Stimulated activated CD8-positive, alpha-beta memory T cell treated with anti-CD3 and anti-CD28 coated beads, Interleukin-12 subunit alpha, Interleukin-12 subunit beta, amount 100 ng/mL, for 24 hours (primary cell): ENCODE measurements at regions not wholly inside any gene's neighbourhood (a gene's known extent, or its start where the extent isn't known, plus 50 kb on each side); places are given as distances from the start of the nearest gene placed in this dataset.
"Not testable (repeated sequence)": the region's sequence is repeated elsewhere in the genome, so short reads cannot be mapped to it uniquely, and the experiment has no call there.

Experiments used
- DNase-seq: peaks from one replicate; pipeline ENCODE4 v3.0.0-alpha.2; 2020; ENCODE audit errors: extremely low read depth

DNA sequence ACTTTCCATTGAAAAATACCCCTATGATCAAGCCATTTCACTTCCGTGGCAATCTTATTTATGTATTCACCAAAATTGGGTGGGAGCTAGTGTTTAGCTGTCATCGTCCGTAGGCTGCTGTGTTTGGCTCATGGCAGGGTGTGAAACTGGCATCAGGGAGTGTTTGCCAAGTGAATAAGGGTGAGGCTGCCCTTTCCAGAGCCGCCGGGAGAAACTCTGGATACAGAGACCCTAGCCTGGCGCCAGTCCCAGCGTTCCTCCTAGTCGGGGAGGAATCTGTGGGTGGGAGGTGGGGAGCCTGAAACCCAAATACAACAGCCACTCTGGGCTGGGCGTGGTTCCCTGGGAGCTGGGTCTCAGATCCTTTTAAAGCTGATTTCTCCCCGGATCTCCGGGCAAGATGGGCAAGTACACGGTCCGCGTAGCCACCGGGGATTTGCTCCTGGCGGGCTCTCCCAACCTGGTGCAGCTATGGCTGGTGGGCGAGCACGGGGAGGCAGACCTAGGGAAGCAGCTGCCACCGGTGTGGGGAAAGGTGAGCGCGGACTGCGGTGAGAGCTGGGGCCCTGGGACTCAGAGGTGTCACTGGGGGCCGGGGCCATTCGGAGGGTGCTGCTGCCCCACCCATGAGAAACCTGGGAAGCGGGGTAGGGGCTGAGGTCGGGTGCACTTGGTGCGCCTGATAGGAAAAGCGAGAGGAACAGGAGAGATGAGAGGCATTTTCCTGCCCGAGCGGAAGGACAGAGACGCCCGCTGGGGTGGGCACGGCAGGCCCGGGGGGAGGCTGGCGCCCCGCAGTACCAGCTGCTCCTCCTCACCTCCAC lies 62.1 kb upstream of the TEKT1 start:
- DNase-seq: no peak

DNA sequence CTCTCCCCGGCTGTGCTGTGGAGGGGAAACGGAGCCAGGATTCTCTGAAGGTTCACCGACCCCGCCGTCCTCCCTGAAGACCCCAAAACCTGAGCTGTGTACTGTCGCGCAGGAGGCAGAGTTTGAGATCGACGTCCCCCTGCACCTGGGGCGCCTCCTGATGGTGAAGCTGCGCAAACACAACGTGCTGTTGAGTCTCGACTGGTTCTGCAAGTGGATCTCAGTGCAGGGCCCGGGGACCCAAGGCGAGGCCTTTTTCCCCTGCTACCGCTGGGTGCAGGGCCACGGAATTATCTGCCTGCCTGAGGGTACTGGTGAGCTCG lies 62.6 kb upstream of the TEKT1 start:
- no peak for DNase-seq

DNA sequence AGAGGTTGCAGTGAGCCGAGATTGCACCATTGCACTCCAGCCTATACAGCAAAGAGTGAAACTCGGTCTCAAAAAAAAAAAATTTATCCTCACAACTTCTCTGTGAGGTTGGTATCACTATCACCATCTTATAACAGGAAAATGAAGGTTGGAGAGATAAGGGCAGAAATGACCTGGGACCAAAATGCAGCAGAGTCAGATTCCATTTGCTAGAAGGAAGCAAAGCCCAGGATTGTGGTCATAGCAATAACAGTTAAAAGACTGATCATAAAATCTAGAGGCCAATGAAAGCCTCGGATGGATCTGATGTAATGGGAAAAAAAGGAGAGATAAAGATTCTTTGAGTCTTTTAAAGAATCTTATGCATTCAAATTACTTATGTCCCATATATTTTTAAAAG lies 69.6 kb upstream of the TEKT1 start:
- DNase-seq: no peak

DNA sequence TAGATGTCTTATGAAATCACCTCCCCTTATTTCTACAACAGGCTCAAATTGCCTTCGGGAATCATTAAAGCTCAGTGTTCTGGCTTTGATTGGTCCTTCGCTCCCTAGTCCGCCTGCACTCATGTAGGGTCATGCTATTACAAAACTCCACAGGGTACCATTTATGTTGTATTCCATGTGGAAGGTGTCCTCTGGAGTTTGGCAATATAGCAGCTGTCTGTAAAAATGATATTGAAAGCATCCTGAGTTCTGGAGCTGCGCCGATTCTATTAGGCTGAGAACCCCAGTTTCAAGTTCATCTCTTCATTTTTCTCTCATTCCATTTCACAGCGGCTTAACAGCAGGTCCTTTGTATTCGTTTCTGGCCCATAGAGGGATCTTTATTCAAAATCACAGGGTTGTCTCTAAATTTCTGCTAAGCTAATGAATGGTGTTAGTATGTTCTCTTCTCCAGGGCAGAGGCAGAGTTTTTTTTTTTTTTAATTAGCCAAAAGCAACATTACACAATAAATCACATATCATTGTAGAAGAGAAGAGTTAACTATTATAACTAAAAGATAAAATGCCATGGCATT lies 71.9 kb upstream of the TEKT1 start:
- no peak for DNase-seq

DNA sequence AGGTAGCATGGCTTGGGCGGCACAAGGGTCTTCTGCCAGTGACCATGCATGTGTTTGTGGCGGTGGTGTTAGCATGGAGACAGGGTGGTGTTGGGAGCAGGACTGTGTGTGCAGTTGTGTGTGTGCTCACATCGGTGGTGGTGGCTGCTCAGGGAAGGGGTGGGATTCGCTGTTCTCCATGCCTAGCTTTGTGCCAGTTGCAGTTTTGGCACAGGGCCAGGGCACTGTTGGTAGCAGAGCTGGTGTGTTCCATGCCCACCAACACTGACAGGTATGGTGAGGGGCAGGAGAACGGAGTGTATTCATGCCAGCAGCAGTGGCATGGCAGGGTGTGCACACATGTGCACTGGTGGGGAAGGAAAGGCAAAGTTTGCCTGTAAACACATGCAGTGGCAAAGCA lies 77.3 kb upstream of the TEKT1 start:
- DNase-seq: no peak

DNA sequence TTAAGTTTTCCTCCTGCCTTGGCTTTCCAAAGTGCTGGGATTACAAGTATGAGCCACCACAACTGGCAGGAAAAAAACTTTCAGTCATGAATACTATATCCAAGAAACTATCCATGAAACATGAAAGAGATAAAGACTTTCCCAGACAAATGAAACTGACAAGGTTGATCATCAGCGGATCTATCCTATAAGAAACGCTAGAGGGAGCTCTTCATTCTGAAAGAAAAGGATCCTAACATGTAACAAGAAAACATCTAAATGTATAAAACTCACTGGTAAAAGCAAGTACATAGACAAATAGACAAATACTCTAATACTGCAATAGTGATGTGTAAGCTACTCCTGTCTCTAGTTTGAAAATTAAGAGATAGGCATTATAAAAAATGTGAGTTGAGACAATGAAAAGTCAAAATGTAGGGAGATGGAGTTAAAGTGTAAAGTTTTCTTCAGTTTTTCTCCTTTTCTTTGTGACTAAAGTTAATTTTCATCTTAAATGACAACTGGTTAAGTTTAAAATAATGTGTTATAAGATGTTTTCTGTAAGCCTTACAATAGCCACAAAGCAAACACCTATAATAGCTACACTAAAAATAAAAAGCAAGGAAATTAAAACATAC lies 79.6 kb upstream of the TEKT1 start:
- no peak for DNase-seq

DNA sequence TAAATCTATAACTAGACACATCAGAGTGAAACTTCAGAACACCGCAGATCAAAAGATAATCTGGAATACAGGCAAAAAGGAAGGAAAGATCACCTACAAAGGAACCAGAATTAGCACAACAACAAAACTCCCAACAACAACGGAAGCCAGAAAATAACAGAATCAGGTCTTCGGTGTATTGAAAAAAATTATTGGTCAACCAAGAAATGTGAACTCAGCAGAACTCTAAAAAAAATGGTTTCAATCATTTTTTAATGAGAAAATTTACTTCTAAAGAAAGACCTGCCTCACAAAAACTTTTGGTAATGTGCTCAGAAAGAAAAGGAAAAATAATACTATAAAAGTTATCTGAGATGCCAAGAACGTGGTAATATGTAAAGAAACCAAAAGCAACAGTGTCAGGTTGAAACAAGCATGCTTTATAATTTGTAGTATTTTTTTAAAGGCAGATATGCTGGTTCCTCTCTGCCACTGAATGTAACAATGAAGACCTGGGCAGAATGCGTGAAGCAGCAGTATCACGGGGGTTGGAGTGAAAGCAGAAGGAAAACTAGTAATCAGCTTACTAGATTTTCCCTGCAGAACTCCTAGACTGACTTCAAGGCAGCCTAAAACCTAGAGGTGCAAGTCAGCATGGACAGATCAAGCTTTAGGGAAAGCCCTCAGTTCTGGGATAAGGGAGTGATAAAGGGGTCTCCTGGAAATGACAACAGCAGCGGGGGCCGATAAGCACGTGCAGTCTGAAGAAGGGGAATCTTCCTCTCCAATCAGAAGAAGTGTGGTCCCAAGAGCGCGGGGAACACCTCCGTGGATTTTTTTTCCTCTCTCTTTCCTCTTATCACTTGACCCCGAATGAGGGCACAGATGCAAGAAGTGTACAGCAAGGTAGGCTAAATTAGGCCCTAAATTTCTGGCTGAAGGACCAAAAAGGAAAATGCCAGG lies 80.9 kb upstream of the TEKT1 start:
- no peak for DNase-seq

DNA sequence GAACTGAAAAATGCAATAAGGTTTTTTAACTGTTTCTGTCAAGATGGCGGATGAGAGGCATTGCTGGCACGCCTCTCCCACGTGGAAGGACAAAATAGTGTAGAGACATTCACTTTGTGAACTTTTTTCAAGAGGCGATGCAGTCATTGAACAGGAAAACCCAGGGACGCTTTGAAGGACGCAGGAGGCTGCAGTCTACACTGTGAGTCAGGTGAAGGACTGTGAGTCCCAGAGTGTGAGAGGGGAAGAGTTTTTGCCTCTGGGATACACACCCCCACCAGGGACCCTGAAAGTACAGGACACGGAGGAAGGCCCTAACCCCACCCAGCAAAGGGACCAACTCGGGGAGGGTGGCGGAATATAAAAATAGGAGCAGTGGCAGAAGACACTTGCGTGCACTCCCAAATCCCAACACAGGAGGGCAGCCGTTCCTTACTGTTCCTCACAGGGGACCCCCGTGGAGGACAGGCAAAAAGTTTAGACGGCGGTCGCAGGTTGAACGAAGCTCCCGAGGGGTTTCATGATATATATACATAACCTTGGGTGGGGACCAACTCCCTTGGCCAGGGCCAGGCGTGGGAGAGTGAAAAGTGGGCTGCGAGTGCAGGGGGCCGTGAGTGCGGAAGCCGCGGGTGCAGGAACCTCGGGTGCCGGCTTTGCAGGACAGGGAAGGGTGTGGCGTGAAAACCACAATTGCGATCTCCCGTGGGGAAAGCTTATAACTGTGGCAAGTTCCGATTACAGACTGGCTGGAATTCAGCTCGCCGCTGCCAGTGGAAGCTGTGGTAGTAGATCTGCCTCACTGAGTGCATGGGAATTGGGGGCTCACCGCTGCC lies 82.0 kb upstream of the ALOX12 start:
- peak; percentile 36 for DNase-seq

DNA sequence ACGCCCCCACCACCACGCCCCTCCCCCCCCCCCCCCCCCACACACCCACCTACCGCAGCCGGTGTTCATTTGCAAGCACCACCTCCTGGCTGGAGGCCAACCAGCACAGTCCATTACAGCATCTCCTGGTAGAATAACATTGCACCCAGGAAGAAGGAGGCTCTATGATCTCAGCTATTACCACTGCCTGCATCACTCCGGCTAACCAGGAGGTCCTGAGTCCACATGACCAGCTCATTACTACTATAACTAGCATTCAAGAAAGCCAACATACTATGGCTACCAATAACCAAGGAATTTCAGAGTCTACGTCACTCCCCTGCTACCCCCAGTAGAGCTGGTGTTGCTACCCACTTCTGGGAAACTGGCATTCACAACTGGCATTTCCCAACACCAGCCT lies 81.1 kb upstream of the ALOX12 start:
- no peak for DNase-seq

DNA sequence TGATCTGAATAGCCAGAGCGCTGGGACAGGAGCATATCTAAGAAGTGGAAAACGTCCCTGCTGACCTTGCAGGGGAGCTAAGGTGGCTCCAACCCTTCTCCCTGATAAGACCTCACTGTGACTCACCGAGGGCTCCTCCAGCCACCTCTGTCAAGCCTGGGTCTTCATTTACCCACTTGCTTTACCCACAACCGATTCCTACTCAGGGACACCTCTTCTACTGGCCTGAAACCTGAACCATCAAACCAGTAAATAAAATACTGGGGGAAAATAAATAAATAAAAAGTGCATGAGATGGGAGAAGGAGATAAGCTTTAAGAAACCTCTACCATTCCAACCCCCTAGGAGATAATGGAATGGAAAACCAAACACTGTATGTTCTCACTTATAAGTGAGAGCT lies 80.2 kb upstream of the ALOX12 start:
- DNase-seq: no peak

DNA sequence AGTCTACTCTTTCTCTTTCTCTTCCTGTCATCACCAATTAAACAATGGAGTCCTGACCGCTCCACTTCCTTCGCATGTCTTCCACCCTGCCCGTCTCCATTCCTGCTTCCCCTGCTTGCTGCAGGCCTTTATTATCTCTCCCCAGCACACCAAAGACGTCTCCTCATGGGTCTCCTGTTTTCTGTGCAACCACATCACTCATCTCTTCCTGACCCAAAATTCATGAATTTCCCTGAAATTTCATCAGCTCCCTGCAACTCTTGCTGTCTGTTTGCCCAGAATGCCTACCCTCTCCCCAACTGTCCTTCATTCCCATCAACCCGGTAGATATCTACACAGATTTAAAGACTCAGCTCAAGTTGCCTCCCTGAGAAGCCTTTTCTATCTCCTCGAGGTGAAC lies 76.7 kb upstream of the ALOX12 start:
- no peak for DNase-seq

DNA sequence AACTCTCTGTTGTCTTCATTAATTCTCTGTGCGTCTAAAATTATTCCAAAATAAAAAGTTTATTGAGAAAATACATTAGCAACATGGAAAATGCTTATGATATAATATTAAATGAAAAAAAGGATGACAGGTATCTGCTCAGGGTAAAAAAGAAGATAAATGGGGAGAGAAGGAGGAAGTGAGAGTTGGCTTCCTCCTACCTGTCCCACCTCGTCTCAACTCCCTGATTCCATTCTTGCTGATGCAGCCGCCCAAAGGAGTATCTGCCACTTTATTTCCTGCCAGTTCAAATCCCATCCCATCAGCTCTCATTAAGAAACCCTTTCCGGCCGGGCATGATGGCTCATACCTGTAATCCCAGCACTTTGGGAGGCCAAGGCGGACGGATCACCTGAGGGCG lies 72.5 kb upstream of the ALOX12 start:
- DNase-seq: no peak

DNA sequence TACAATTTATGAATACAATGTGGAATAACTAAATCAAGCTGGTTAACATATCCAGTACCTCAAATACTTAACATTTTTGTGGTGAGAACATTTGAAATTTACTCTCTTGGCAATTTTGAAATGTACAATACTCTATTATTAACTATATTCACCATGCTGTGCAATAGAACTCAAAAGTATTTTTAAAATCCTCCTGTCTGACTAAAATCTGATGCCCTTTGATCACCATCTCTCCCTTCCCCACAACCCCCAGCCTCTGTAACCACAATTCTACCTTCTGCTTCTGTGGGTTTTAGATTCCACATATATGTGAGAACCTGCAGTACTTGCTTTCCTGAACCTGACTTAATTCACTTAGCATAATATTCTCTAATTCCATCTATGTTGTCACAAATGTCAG lies 71.6 kb upstream of the ALOX12 start:
- no peak for DNase-seq

DNA sequence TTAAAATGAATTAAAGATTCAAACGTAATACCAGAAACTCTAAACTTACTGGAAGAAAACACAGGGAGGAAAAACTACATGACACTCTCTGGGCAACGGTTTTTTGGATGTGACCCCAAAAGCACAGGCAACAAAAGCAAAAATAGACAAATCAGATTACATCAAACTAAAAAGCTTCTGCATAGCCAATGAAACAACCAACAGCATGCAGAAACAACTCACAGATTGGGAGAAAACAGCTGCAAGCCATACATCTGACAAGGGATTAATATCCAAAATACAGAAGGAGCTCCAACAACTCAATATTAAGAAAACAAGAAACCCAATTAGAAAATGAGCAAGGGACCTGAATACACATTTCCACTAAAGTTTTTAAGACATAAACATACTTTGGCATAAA lies 69.2 kb upstream of the ALOX12 start:
- DNase-seq: no peak

DNA sequence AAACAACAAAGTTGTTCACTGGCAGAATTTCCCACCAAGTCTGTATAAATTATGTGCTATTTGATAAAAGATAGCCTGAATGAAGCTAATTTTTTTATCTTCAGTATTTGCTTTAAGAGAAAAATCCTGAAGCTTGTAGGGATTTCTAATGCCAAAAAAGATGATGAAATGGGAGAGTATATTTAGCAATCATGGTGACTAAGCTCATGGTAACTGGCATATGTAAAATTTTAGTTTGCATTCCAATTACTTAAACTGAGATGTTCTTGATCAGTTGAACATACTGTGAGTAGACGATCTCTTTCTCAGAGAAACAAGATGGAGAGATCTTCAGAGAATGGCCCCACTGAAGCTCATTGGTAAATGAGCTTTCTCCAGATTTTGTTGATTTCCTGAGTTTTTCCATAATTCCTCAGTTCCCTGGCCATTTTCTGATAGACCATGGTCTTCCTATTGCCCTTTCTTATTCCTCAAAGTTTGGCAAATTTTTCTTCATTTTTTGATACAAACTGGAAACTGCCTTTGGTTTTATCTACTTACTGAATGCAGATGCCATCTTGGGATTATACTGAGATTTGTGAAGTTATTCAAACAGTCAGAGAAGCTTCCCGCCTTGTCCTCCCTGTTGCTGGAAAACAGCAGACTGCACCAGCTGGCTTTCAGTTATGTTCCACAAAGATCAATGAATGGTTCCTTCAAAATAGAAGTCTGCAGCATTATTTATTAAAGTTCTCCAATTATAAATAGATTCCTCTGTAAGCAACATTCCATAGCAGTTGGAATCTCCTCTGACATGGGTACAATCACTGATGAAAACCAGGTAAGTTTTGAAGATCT lies 68.3 kb upstream of the ALOX12 start:
- DNase-seq: no peak

DNA sequence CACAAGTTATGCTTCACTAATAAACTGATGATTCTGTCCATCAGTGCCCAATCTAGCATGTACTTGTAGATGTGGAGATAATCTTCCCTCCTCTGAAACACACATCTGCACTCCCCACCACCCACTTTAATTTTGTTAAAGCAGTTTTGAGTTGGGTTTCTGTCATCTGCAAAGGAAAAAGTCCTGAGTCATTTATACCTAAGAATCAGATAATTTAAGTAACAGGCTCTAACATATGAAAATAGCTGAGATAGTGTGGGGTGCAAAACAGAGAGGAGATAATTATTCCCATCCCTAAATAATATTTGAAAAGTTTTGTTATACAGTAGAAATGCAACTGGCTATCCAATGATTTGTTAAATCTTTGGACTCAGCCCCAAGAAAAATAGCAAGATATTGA lies 67.7 kb upstream of the ALOX12 start:
- DNase-seq: no peak

DNA sequence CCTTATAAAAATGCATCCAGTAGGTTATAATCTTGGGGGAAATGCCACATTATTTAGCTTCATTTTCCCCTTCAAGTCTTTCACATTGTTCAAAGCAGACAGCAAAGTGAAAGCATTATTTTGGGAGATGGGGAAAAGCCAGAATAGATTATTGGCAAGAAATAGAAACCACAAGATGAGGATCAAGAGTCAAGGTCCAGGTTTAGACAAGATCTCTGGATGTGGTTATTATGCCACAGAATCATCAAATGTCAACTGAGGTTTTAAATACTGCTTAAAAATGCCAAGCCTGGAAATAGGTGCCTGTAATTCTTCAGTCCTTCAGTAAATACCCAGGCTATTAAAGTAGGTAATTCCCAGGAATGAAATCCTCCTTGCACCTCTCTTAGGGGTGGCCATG lies 65.1 kb upstream of the ALOX12 start:
- DNase-seq: no peak

DNA sequence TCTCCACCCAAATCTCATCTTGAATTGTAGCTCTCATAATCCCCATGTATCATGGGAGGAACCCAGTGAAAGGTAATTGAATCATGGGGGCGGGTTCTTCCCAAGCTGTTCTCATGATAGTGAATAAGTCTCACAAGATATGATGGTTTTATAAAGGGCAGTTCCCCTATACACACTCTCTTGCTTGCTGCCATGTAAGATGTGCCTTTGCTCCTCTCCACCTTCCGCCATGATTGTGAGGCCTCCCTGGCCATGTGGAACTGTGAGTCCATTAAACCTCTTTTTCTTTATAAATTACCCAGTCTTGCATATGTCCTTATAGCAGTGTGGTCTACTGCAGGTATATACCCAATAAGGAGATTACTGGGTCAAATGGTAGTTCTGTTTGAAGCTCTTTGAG lies 61.3 kb upstream of the ALOX12 start:
- not testable (repeated sequence) for DNase-seq

DNA sequence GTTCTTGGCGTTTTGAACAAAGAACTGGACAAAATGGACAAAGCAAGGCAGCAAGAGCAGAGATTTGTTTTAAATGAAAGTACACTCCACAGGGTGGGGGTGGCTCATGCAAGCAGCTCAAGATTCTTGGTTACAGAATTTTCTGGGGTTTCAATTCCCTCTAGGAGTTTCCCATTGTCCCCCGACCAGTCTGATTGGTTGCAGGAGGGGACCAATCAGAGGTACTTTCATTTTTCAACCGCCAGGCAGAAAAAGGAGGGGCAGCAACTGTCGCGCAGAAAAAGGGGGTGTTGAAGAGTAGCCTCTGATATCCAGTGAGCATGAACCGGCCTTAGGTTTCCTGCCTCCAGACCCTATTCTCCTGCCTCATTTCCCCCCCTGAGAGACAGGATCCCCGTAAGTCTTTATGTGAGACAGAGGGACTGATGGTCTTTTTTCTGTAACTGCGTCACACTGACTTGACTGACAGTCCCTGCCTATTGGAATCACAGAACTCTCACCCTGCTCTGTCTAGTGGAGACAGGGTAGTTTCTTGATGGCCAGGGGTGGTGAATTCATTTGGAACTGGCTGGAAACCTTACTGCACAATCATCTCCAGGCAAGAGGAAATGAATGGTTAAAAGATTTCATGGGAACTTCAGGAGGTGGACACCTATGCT lies 59.4 kb upstream of the ALOX12 start:
- DNase-seq: no peak

DNA sequence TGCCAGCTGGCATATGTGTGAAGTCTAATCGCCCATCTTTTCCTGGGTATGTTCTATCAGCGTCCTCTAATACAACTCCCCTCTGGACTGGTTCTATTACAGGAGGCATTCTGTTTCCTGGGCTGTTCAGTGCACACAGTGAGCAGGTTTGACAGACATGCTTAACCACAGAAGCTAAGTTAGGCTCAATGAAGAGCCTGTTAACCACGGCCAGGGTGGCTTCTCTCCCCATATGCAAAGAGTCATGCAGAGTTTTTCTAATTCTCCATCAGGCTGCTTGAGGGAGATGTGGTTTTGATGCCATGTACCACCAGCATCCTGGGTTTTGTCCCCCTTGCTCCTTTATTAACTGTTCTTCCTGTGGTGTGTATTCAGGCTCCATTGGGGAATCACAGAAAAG lies 57.2 kb upstream of the ALOX12 start:
- DNase-seq: no peak
